ENCODE measurements at regions not wholly inside any gene's neighbourhood (a gene's known extent, or its start where the extent isn't known, plus 50 kb on each side); places are given as distances from the start of the nearest gene placed in this dataset.

GRCh38 chrX:66760651-66761050 is 121.8 kb upstream of the EDA2R start:
- Histone ChIP-seq H4K20me1 (ENCODE audit: insufficient read depth) (no peaks in the 10 kb centered on the region), H3K9ac (ENCODE audit: low read length) (no peak overlapping the region), H3K9me2 (ENCODE audit: insufficient read depth) (no peaks in the 10 kb centered on the region), H3K27ac (ENCODE audit: low read depth, low read length) (no peak overlapping the region), H3K9me3 (ENCODE audit: control insufficient read depth in 1 of 2, insufficient read depth in 1 of 2, low read depth in 1 of 2, low read length in 2 of 2) (no peaks in the 10 kb centered on the region), H3K4me1 (ENCODE audit: control insufficient read depth in 1 of 2, insufficient read depth in 2 of 2, low read length in 2 of 2) (no peaks in the 10 kb centered on the region), H3K27me3 (ENCODE audit: insufficient read depth, low read length) (no peaks in the 10 kb centered on the region), H3K79me2 (ENCODE audit: insufficient read depth, low read length) (no peaks in the 10 kb centered on the region), H3K36me3 (ENCODE audit: control insufficient read depth in 1 of 2, insufficient read depth in 2 of 2, low read length in 2 of 2) (no peaks in the 10 kb centered on the region), H3K4me3 (replicated peaks in 1 of 2; ENCODE audit: low read depth in 1 of 2, low read length in 2 of 2) (no peak overlapping the region), H3K4me2 (ENCODE audit: low read length) (no peak overlapping the region), H2AFZ (ENCODE audit: low read depth, low read length, poor library complexity, severe bottlenecking) (no peak overlapping the region)
- TF ChIP-seq CTCF (IDR thresholded peaks at IDR 0.05 in 2 of 3, conservative IDR thresholded peaks at IDR 0.05 in 1 of 3; ENCODE audit: borderline replicate concordance in 1 of 3, insufficient read depth in 1 of 3, low read depth in 2 of 3, low read length in 2 of 3) (no peak), REST (IDR thresholded peaks at IDR 0.05; ENCODE audit: low read depth) (no peak), EGR1 (IDR thresholded peaks at IDR 0.05; ENCODE audit: low read depth) (no peak), SRF (IDR thresholded peaks at IDR 0.05; ENCODE audit: low read depth) (no peak)
- RAD21 ChIA-PET (ENCODE audit: low non-redundant PET in 1 of 2, low total read pairs in 2 of 2, uncharacterized antibody in 2 of 2, unreplicated experiment in 2 of 2), result no interaction called here
- CTCF ChIA-PET, result no interaction called here
- intact Hi-C loops (cut with micrococcal nuclease), result no loop called here
- DNase-seq (ENCODE audit: low read depth, low spot score), result no peak
- BruUV-seq (replicated peaks), result no TSS peak
- POLR2A ChIA-PET, result no interaction called here
- no peak for ATAC-seq

All from HCT116 (cell line).